Iris pigment epithelial cell (primary cell): ENCODE measurements at regions not wholly inside any gene's neighbourhood (a gene's known extent, or its start where the extent isn't known, plus 50 kb on each side); places are given as distances from the start of the nearest gene placed in this dataset.
"Not testable (repeated sequence)": the region's sequence is repeated elsewhere in the genome, so short reads cannot be mapped to it uniquely, and the experiment has no call there.

Experiments used
- DNase-seq: peaks from one replicate; pipeline ENCODE4 v3.0.0-alpha.2; 2011; ENCODE audit warnings: low read depth

DNA sequence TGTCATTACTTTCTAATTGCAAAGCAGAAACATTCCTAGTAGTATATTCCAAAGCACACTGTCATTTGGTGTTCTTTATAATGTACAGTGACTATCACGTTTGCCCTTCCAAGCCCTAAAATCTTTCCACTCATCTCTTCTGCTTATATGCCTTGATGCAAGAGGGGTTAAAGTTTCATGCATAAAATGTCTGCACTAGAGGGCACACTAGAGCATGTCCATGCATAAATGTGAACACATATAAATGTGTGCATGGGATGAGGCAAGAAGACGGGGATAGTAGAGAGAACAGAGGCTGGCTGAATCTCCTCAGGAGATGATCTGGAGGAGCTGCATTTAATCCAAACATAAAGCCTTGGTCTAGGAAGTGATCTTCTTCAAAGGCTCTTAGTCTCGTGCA is 352.8 kb downstream of the BCL2L11 start:
- DNase-seq = not testable (repeated sequence)

DNA sequence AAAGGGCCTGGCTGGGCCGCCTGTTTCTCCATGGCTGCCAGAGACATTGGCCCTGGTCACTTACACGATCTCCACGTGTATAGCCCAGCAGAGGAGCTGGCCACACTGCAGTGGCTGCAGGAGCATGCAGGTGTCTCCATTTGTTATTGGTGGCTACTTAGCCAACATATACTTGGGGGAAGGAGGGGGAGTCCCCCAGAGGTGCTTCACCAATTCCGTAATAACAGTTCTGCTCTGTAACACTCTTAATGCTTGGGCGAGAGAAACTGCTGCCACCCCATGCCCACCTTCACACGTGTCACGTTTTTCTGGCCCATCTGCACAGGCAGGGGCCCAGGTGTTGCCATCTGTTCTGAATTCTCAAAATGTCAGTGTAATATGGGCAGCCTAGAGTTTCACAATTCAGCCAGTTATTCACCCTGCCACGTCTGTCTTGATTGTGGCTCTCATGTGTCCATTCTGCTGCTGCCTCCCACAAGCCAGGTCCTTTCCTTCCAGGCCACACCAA is 353.5 kb downstream of the BCL2L11 start:
- DNase-seq = not testable (repeated sequence)

DNA sequence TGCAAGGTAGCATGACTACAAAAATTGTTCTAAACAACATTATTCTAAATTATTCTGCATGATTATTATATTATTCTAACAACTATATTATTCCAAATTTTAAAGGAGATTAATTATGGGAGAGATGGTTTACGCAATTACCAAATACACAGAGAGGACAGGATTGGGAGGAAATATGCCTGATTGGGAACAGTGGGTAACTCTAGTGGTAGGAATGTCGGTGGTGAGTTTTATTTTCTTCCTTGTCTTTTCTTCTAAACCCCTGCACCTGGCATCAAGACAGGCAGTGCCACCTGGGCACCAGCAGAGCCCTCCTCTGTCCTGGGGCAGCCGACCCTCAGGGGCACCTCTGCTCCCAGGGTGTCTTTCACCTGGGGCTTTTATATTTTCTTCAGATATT is 357.6 kb downstream of the BCL2L11 start:
- not testable (repeated sequence) for DNase-seq

DNA sequence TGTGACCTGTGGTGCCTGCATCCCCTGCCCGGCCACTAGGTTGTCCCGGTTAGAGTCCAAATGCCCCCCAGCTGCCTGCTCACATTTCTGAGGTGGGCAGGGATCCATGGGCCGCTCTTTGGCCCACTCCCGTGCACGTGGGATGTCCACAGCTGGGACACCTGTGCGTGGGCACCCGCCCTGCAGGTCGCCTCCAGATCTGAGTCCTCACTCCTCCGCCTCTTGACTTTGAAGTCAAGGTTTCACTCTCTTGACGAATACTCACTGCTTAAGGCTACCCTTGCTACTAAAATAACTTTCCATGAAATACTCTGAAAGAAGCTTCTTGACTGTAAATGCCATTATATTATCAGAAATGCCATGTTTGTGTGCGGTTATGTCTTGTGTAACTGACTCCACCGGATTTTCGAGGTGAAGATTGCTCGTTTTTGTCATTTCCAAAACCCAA is 358.2 kb downstream of the BCL2L11 start:
- not testable (repeated sequence) for DNase-seq

DNA sequence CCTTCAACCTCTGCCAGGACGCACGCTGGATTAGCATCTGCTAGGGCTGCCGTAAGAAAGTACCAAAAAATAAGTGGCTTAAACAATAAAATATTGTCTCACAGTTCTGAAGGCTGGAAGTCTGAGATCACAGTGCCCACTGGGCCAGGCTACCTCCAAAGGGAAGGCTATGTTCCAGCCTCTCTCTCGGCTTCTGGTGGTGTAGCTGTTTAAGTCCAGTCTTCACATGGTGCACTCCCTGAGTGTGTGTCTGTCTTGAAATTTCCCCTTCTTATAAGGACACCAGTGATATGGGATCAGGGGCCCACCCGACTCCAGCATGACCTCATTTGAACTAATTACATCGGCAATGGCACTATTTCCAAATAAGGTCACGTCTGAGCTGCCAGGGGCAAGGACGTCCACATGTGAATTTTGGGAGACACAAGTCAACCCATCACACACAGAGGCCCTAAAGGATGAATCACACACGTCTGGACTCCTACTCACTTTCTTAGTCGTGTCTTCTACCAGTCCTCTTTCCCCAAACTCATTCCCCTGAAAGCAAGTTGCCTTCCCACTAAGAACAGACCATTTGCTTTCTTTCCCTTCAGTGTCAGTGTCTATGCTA is 359.4 kb downstream of the BCL2L11 start:
- peak; percentile 46 for DNase-seq

DNA sequence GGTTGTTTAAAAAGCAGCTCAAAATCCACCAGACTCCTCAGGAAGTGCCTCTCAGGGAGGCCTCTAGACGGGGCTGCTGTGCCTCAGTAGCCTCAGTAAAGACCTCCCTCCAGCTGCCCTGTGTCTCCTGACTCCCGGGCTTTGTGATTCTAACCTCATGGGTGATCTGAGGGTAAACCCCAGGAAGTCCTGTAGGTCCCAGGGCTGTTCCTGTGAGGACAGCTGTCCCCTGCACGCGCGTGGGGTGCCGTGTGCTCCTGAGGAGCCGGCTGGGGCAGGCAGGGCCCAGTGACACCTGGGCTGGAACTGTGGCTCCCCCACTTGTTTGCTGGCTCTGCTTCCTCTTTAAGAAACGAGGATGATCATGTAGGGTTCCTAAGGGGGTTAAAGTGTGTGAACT is 359.9 kb downstream of the BCL2L11 start:
- peak; percentile 14 for DNase-seq

DNA sequence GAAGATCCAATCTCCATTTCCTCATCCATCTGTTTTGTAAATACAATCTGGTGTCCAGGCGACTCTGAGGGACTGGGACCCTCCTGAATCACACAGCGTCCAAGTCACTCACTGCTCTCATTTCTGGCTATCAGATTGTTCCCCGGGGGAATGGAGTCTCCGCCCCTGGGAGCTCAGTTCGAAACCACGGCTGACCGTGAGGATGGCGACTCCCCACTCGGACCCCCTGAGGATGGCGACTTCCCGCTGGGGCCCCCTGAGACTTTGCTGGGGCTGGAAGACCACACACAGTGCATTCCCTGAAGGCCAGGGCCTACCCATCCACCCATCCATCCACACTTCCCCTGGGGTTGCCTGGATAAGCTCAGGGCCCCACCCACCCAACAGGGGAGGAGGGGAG is 360.5 kb downstream of the BCL2L11 start:
- not testable (repeated sequence) for DNase-seq

DNA sequence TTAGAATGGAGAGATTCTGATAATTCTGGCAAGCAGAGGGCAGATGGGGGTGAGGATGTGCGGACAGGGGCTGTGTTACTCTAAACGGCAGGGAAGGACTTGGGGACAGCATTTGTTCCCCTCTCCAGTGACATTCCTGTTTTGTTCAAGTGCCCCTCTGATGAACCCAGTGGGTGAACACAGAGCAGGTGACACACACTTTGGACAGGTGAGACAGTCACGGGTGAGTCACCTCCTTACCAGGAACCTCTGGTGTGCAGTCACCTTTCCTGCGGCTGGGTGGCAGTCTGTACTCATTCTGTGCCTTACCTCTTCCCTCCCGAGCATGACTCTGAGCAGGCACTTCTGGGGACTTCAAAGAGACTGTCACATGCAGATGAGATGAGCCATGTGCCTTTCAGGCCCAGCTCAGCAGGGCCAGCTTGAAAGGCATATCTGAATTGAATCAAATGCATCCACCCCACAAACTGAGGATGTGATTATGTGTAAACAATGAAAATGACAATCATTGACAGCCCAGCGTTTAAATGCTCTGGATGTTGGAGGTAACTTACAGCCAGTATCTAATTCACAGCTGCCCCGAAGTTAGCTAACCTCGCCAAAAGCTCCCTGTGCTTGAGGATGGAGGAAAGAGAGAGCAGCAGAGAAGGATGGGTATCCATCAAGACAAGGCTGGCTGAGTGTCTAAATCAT is 362.4 kb downstream of the BCL2L11 start:
- DNase-seq = not testable (repeated sequence)

DNA sequence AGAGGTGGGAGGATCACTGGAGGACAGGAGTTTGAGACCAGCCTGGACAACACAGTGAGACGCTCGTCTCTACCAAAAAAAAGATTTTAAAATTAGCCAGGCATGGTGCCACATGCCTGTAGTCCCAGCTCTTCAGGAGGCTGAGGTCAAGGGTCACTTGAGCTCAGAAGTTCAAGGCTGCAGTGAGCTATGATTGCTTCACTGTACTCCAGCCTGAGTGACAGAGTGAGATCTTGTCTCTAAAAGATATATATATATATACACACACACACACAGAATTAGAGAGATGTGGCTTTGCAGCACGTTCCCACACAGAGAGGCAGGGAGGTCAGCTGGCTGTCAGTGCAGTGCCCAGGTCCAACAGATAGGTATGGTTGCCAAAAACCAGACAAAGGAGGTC is 363.4 kb downstream of the BCL2L11 start:
- DNase-seq = not testable (repeated sequence)

DNA sequence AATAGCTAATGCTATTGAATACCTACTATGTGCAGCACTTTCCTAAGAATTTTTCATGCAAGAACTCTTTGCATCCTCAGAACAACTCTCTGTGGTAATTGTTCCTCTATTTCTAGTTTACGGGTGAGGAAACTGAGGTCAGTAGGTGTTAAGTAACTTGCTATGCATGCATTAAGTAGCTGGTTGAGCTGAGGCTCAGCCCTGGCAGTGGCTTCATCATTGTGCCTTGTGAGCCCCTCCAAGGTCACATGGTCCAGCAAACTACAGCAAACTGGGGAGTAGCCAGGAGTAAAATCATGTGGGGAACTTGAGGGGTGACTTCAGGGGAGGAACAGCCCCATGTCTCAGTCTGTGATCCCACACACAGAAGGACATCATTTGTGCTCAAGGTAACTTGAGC is 365.2 kb downstream of the BCL2L11 start:
- DNase-seq = not testable (repeated sequence)

DNA sequence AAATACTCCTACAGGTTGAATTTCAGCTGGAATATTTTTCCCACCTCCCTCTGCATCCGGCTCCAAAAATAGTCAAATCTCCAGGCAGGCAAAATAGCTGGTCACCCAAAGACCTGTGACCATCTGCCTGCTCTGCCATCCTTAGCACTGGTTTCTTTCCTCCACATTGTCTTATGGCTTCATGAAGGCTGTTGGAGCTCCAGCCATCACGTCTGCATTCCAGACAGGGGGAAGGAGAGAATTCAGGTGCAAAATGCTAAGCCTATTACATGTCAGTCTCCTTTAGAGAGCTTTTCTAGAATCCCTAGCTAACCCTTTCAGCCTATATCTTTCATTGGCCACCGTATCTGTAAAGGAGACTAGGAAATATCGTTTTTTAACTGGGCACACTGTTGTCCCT is 367.7 kb downstream of the BCL2L11 start:
- not testable (repeated sequence) for DNase-seq

DNA sequence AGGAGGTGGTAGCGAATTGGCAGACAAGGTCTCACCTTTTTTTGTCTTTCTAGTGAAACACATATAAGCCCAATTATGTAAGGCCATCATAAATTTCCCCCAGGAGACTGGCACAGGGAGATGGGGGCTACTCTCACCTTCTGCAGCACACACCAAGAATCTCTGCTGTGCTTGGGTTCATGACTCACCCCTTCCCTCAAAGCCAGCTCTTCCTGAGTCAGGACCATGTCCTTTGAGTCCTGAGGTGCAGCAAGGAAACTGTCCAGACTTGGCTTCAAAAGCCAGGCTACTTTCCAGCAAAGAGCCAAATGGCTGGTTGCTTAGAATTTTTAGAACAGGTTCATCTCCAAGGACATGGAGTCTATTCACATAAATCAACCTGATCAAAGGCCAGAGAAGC is 368.7 kb downstream of the BCL2L11 start:
- DNase-seq = not testable (repeated sequence)

DNA sequence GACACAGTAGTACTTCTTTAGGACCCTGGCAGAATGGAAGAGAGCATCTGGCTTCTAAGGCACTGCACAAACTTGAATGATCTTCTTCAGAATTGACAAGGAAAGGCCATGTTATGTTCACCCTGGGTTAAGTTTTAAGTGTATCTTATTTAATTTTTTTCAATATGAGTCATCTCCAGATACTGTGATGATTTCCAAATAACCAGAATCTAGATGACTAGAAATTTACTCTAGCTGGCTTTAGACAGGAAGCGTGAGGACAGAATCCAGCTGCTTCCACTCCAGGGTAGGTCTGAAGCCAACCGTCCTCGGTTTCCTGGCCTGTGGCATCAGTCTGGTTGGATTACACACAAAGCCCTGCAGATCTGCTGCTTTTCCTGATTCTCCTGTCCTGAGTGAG is 370.5 kb downstream of the BCL2L11 start:
- not testable (repeated sequence) for DNase-seq

DNA sequence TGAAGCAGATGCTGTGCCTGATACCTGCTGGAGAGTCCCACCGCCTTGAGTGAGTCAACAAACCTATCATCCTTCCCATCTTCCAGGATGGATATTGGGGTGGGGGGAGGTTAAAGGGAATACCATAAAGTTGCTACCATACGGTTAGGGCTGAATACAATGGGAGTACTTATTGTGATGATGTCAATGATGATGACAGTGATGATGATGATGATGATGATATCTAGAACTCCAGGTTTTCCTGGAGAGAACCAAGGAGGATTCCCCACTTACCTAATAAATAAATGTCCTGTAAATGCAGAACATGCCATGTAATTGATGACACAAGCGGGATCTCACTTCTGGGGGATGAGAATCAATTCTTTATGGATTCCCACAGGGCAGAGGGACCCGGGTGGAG is 370.9 kb downstream of the BCL2L11 start:
- not testable (repeated sequence) for DNase-seq

DNA sequence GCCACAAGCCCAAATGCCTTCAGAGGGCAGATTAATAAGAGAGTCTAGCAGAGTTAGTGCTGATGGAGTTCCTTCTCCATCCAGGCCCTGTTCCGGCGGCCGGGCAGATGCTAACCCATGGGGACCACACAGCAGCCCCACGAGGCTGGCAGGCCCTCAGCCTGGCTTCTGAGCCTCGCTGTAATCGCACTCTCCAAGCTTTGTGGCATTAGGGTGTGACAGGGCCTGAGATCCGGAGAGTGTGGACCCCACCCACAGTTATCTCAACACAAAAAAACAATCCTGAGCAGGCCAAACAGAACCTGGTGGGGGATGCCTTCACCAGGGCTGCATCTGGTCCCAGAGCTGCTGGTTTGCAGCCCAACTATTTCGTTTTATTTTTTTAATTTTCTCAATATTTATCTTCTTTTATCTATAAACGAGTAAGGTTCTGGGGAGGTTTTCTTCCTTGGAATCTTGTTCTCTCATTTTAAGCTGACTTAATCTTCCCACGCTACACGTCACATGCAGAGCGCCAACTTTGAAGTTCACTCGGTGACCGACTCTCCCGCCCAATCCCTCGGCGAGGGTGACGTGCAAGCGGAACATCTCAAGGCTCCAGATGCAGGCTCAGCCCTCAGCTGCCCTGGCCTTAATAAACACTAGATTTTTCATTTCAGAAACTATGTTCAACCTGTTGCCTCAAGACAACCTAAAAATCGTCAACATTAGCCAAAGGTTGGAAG is 372.4 kb downstream of the BCL2L11 start:
- DNase-seq = peak; percentile 28

DNA sequence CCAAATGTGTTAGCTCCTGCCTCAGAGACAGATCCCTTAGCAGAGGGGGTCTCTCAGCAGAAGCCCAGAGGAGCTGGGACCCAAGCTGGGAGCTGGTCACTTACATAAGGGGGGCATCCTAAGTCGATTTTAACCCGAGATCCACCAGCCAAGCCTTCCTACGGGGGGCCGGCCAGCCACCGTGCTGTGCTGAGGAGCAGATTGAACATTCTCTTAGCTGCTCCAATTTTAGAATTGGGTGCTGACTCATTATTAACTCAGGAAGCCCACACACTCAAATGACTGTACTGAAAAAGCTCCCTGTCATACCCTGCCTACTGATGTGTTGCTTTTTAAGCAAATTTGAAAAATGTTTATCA is 373.0 kb downstream of the BCL2L11 start:
- not testable (repeated sequence) for DNase-seq

DNA sequence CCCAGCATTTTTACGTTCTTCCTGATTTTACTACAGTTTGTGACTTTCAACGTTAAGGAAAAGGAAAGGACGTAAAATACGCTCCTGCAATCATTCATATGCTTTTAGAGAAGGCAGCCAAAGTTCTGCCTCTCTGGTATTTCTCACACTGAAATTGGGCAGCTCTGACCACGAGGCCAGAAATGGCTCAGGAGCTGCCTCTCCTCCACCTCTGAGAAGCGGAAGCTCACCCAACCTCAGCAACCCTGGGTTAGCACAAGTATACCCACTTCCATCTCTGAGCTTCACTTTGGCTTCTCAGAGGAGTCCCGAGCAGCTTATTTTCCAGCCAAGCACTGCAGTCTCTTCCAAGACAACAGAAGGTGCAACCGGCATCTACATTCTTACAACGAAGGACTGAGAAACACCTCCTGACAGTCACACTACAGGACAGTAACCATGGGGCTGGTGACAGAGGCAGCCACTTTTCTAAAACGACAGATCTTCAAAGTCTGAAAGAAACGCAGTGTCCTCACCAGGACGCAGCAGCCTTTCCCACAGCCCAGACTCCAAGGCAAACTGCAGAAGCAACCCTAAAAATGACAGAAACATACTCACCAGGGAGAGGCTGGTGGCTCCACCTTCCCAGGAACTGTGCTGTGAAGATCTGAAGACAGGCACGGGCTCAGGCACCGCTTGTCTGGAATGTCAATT is 373.7 kb downstream of the BCL2L11 start:
- DNase-seq = not testable (repeated sequence)

DNA sequence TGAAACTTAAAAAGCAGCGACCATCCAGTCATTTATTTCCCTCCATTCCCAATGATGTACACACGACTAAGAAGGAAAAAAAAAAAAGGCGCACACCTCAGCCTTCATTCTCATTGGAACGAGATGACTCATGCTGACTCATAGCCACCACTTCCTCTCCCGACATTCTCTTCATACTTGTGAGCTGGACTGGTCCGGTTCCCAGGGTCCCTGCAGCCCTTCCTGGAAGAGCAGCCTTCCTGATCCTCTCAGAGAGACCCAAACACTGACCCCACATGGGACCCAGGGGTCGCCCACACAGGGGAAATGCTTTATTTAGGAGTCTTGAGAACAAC is 374.2 kb downstream of the BCL2L11 start:
- not testable (repeated sequence) for DNase-seq

DNA sequence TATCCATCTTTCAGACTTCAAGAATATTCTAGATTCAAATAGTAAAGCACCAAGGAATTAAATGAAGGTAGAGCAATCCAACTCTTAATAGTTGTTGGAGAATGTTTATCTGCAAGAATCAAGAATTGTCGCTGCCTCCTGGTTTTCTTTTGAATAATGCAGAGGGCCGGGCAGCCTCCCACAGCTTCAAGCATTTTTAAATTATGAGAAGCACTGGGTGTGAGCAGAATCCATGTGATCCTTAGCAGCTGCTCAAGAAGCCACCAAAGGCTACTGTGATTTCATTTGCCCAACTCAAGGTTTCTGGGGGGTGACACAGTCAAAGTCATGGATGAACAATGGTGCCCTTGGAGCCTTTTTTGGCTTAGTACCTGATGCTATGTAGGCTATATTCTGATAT is 374.9 kb downstream of the BCL2L11 start:
- DNase-seq = peak; percentile 47

DNA sequence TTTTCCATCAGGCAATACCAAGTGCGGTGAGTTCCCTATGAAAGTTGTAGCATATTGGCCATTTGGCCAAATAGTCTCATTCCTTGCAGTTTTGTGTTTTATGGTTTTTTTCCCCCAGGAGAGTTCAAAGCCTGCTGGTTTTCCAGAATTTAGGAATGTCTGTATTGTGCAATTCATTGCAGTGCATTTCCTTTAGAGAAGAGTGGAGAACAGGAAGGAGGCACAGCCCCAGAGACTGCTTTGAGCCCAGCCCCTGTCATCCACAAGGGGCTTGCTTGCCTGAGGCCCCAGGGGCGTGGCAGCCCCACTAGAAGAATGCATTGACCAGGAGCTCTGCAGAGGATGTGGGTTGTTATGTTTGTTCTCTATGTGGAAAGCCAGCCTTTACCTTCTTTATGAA is 375.5 kb downstream of the BCL2L11 start:
- peak; percentile 26 for DNase-seq

DNA sequence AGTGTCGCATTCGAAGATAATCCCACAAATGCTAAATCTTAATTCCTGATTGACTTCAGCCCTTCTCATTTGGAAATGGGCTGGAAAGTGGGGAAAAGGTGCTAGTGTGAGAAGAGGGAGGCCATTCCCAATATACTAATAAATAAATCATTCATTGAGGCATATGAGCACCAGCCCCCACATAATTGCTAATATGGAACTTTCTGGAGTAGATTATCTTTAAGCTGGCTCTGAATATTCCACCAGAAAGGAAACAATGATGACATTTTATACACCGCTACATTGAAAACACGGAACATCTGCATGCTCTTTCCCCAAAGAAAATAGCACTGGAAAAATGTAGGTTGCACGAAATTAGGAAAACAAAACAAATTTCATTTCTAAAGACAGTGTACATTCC is 376.1 kb downstream of the BCL2L11 start:
- DNase-seq = not testable (repeated sequence)

DNA sequence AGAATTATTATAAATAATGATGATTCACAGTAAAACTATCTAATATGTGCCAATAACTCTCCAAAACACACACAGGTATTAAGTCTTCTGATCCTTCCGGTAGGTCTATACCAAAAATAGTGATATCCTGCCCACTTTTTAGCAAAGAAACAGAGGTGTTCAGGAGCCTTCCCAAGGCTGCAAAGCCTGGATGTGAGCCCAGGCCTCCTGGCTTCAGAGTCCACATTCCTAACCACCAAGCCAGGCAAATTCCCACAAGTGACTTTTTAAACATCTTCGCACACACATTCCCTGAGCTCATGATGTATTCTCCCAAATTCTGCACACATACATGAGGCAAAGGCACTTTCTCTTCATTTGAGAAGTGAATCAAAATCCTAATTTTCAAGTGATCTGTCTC is 376.6 kb downstream of the BCL2L11 start:
- DNase-seq = peak; percentile 39
